Mesothelial cell of epicardium (in vitro differentiated cells): ENCODE measurements at regions not wholly inside any gene's neighbourhood (a gene's known extent, or its start where the extent isn't known, plus 50 kb on each side); places are given as distances from the start of the nearest gene placed in this dataset.
"Not testable (repeated sequence)": the region's sequence is repeated elsewhere in the genome, so short reads cannot be mapped to it uniquely, and the experiment has no call there.

Source experiments
- DNase-seq, 2 experiments: peaks; one replicate each; pipeline ENCODE4 v3.0.0; 2021; ENCODE audit warnings: low spot score in 2 of 2; ENCODE audit not compliant: unreplicated experiment in 2 of 2
- H3K27ac Mint-ChIP-seq: 2 replicates; pipeline ENCODE4 v1.8.0; 2021; ENCODE audit warnings: mixed read lengths
- H3K27me3 Mint-ChIP-seq: 2 replicates; pipeline ENCODE4 v1.8.0; 2021; ENCODE audit warnings: low read depth, mixed read lengths
- H3K36me3 Mint-ChIP-seq: 2 replicates; pipeline ENCODE4 v1.8.0; 2021; ENCODE audit warnings: mixed read lengths
- H3K4me1 Mint-ChIP-seq: 2 replicates; pipeline ENCODE4 v1.8.0; 2021; ENCODE audit warnings: mixed read lengths
- H3K4me3 Mint-ChIP-seq: 2 replicates; pipeline ENCODE4 v1.8.0; 2021; ENCODE audit warnings: mild to moderate bottlenecking, moderate library complexity, mixed read lengths
- H3K9me3 Mint-ChIP-seq: 2 replicates; pipeline ENCODE4 v1.8.0; 2021; ENCODE audit warnings: mixed read lengths
- TF ChIP-seq, protein P1 (sequence below): fragments of 200-600 bp; sonication (generic); IDR thresholded peaks from one replicate; pipeline ENCODE4 v1.5.0; 2021; ENCODE audit warnings: antibody characterized with exemption; ENCODE audit not compliant: unreplicated experiment

DNA sequence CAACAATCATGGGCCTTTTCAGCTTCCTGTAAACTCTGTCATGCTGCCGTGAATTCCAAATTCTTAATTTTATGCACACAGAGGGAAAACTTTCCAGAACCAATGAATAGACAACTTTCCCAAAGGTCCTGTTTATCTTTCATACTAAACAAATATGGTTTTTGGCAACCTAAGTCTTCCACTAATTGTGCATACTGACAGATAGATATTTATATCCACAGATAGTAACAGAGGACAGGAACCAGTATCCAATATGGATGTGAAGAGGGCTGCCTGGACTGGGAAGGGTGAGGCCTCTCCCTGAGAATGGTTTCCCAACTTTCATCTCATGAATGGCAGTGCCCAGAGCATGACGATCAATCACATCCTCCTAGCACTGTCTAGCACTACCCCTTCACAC lies 80.4 kb downstream of the MRPL57 start:
- TF ChIP-seq, protein P1, sequence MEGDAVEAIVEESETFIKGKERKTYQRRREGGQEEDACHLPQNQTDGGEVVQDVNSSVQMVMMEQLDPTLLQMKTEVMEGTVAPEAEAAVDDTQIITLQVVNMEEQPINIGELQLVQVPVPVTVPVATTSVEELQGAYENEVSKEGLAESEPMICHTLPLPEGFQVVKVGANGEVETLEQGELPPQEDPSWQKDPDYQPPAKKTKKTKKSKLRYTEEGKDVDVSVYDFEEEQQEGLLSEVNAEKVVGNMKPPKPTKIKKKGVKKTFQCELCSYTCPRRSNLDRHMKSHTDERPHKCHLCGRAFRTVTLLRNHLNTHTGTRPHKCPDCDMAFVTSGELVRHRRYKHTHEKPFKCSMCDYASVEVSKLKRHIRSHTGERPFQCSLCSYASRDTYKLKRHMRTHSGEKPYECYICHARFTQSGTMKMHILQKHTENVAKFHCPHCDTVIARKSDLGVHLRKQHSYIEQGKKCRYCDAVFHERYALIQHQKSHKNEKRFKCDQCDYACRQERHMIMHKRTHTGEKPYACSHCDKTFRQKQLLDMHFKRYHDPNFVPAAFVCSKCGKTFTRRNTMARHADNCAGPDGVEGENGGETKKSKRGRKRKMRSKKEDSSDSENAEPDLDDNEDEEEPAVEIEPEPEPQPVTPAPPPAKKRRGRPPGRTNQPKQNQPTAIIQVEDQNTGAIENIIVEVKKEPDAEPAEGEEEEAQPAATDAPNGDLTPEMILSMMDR: no peak
- Mint-ChIP-seq H3K27ac (no peak overlapping the region), H3K4me1 (no peaks in the 10 kb centered on the region), H3K9me3 (peaks cover 4% of the 10 kb centered on the region), H3K4me3 (no peak overlapping the region), H3K27me3 (peaks cover 6% of the 10 kb centered on the region), H3K36me3 (no peaks in the 10 kb centered on the region)
- DNase-seq: no peak

DNA sequence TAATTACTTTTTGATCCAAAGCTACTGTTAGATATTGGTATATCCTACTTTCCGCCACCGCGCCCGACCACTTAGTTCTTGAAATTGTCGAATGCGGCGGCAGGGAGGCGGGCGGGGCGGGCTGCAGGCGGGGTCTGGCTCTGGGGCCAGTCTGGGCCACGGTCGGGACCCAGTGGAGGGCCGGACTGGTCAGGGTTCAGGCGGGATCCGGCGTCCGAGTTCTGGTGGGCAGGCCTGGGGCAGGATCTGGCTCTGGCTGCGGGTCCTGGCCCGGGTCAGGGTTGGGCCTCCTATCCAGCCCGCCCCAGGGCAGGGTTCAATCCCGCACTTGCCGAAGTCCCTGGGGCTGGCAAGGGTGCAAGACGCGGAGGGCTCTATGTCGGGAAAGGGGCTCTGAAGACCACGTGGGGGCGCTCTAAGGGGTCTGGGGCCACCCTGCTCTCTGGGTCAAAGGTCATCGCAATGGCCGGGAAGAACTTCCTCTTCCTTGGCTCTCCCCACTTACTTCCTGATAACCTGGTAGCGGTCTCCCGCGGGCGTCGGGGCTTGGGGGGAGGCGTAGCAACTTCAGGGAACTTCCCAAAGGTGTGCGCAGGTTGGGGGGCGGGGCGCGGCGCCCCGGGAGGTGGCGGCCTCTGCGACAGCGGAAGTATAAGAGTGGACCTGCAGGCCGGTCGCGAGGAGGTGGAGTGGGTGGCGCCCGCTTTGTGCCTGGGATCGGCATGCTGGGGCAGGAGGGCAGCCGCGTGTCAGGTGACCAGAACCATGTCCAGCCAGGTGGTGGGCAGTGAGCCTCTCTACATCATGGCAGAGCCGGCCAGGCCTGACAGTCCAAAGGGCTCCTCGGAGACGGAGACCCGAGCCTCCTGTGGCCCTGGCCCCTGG lies 83.4 kb downstream of the MRPL57 start:
- TF ChIP-seq, protein P1: no peak
- no peak overlapping the region for H3K27ac Mint-ChIP-seq

DNA sequence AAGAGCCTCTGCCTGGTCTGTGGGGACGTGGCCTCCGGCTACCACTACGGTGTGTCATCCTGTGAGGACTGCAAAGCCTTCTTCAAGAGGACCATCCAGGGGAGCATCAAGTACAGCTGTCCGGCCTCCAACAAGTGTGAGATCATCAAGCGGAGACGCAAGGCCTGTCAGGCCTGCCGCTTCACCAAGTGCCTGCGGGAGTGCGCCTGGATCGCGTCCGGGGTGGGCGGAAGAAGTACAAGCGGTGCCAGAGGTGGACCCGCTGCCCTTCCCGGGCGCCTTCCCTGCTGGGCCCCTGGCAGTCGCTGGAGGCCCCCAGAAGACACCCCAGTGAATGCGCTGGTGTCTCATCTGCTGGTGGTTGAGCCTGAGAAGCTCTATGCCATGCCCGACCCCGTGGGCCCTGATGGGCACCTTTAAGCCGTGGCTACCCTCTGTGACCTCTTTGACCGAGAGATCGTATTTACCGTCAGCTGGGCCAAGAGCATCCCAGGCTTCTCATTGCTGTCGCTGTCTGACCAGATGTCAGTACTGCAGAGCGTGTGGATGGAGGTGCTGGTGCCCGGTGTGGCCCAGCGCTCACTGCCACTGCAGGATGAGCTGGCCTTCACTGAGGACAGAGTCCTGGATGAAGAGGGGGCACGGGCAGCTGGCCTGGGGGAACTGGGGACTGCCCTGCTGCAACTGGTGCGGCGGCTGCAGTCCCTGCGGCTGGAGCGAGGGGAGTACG lies 84.3 kb downstream of the MRPL57 start:
- H3K27ac Mint-ChIP-seq, H3K4me3 Mint-ChIP-seq: not testable (repeated sequence)

More for the DNA sequence above, 83.4 kb downstream of the MRPL57 start:
- H3K4me1 Mint-ChIP-seq: peaks cover 2% of the 10 kb centered on the region
- H3K36me3 Mint-ChIP-seq: no peaks in the 10 kb centered on the region
- DNase-seq: no peak
- no peaks in the 10 kb centered on the region for H3K27me3 Mint-ChIP-seq
- H3K4me3 Mint-ChIP-seq: no peak overlapping the region
- H3K9me3 Mint-ChIP-seq: no peaks in the 10 kb centered on the region

DNA sequence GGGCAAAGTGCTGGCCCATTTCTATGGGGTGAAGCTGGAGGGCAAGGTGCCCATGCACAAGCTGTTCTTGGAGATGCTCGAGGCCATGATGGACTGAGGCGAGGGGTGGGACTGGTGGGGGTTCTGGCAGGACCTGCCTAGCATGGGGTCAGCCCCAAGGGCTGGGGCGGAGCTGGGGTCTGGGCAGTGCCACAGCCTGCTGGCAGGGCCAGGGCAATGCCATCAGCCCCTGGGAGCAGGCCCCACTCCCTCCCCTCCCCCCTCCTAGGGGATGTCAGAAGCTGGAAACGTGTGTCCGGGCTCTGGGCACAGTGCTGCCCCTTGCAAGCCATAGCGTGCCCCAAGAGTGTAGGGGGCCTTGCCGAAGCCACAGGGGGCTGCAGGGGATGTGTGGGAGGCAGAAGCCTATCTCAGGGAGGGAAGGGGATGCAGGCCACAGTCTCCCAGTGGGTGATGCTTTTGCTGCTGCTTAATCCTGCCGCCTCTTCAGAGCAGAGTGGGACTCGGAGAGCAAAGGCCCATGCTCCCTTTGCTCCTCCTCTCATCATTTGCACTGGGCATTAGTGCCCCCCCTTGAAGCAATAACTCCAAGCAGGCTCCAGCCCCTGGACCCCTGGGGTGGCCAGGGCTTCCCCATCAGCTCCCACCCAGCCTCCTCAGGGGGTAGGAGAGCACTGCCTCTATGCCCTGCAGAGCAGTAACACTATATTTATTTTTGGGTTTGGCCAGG lies 85.2 kb downstream of the MRPL57 start:
- H3K27me3 Mint-ChIP-seq, H3K27ac Mint-ChIP-seq, H3K9me3 Mint-ChIP-seq, H3K4me1 Mint-ChIP-seq, DNase-seq, H3K36me3 Mint-ChIP-seq, H3K4me3 Mint-ChIP-seq: not testable (repeated sequence)

More for the DNA sequence above, 84.3 kb downstream of the MRPL57 start:
- DNase-seq, H3K4me1 Mint-ChIP-seq, H3K36me3 Mint-ChIP-seq, H3K27me3 Mint-ChIP-seq, H3K9me3 Mint-ChIP-seq: not testable (repeated sequence)

DNA sequence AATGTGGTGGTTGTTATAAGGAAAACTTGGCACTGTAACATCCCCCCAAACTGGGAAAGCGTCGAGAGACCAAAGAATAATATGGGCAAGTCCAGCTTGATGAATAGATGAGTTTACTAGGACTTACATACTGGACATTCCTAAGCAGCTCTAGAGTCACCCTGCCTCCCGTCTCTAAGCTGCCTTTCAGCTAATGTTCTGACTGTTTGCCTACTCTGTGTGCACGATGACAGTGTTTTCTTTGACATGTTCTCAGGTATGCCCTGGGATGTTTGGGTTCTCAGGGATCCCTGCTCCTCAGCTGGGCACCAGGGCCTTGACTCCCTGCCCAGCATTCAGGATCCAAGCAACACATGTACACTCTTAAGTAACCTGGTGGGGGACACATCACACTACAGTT lies 87.5 kb downstream of the MRPL57 start:
- H3K4me1 Mint-ChIP-seq, H3K36me3 Mint-ChIP-seq, DNase-seq, H3K9me3 Mint-ChIP-seq, H3K27ac Mint-ChIP-seq, H3K27me3 Mint-ChIP-seq, H3K4me3 Mint-ChIP-seq: not testable (repeated sequence)

DNA sequence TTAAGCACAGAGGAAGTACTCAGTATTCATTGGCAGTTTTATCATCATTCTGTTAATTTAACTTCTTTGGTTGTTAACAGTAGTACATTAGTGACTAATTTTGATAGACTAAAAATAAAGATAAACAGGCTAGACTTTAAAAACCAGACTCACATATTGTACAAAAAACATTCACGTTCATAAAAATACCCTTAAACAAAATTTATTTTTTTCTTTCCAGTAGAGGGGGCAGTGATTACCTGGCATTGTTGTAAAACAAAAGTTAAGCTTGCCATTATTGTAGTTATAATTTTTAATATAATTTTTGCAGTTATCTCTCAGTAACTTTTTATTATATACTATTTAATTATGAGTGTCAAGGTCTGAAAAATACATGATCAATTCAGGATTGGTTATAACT lies 92.0 kb downstream of the MRPL57 start:
- not testable (repeated sequence) for H3K36me3 Mint-ChIP-seq, H3K27ac Mint-ChIP-seq, DNase-seq, H3K4me1 Mint-ChIP-seq, H3K4me3 Mint-ChIP-seq, H3K9me3 Mint-ChIP-seq, H3K27me3 Mint-ChIP-seq

DNA sequence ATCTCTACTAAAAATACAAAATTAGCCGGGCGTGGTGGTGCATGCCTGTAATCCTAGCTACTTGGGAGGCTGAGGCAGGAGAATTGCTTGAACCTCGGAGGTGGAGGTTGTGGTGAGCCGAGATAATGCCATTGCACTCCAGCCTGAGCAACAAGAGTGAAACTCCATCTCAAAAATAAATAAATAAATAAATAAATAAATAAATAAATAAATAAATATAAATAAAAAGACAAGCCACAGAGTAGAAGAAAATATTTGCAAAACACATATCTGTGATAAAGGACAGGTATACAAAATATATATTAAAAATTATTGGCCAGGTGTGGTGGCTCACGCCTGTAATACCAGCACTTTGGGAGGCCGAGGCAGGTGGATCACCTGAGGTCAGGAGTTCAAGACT lies 96.0 kb downstream of the MRPL57 start:
- H3K4me1 Mint-ChIP-seq, H3K27ac Mint-ChIP-seq, DNase-seq, H3K27me3 Mint-ChIP-seq, H3K9me3 Mint-ChIP-seq, H3K36me3 Mint-ChIP-seq, H3K4me3 Mint-ChIP-seq: not testable (repeated sequence)

DNA sequence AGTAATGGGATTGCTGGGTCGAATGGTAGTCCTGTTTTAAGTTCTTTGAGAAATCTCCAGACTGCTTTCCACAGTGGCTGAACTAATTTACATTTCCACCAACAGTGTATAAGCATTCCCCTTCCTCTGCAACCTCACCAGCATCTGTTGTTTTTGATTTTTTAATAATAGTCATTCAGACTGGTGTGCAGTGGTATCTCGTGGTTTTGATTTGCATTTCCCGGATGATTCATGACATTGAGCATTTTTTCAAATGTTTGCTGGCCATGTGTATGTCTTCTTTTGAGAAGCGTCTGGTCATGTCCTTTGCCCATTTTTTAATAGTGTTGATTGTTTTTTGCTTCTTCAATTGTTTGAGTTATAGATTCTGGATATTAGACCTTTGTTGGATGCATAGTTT lies 98.0 kb downstream of the MRPL57 start:
- not testable (repeated sequence) for H3K27ac Mint-ChIP-seq, H3K4me1 Mint-ChIP-seq, H3K4me3 Mint-ChIP-seq, H3K9me3 Mint-ChIP-seq, H3K36me3 Mint-ChIP-seq, H3K27me3 Mint-ChIP-seq, DNase-seq
